Endodermal cell (in vitro differentiated cells): ENCODE measurements at regions not wholly inside any gene's neighbourhood (a gene's known extent, or its start where the extent isn't known, plus 50 kb on each side); places are given as distances from the start of the nearest gene placed in this dataset.

Experiments
- DNase-seq: peaks from one replicate; pipeline ENCODE4 v3.0.0-alpha.2; 2017
- H3K27ac ChIP-seq: 2 replicates; pipeline ENCODE4 v1.5.1; 2013; ENCODE audit warnings: mild to moderate bottlenecking, low read depth, low read length, moderate library complexity
- H3K27me3 ChIP-seq: 2 replicates; pipeline ENCODE4 v1.6.1; 2013; ENCODE audit warnings: mild to moderate bottlenecking, low read length, moderate library complexity; ENCODE audit not compliant: insufficient read depth, control insufficient read depth, poor library complexity, severe bottlenecking
- H3K36me3 ChIP-seq: 2 replicates; pipeline ENCODE4 v1.7.0; 2013; ENCODE audit warnings: mild to moderate bottlenecking, low read length, moderate library complexity; ENCODE audit not compliant: control insufficient read depth, insufficient read depth
- H3K4me1 ChIP-seq: one replicate; pipeline ENCODE4 v1.7.0; 2013; ENCODE audit warnings: low read length; ENCODE audit not compliant: control insufficient read depth, insufficient read depth
- H3K4me3 ChIP-seq: 2 replicates; pipeline ENCODE4 v1.5.1; 2013; ENCODE audit warnings: mild to moderate bottlenecking, low read length, moderate library complexity
- H3K9ac ChIP-seq: 2 replicates; pipeline ENCODE4 v1.6.1; 2013; ENCODE audit warnings: mild to moderate bottlenecking, low read length, moderate library complexity; ENCODE audit not compliant: poor library complexity, severe bottlenecking; ENCODE audit errors: extremely low read depth
- H3K9me3 ChIP-seq: 2 replicates; pipeline ENCODE4 v1.6.1; 2013; ENCODE audit warnings: mild to moderate bottlenecking, low read length, moderate library complexity; ENCODE audit not compliant: control insufficient read depth
- H3K27ac Mint-ChIP-seq: 2 replicates; pipeline ENCODE4 v1.8.0; 2020; ENCODE audit warnings: mixed read lengths
- H3K27me3 Mint-ChIP-seq: 2 replicates; pipeline ENCODE4 v1.8.0; 2021; ENCODE audit warnings: mild to moderate bottlenecking, mixed read lengths; ENCODE audit not compliant: insufficient read depth
- H3K36me3 Mint-ChIP-seq: 2 replicates; pipeline ENCODE4 v1.8.0; 2020; ENCODE audit warnings: low read depth, mixed read lengths
- H3K4me1 Mint-ChIP-seq: 2 replicates; pipeline ENCODE4 v1.8.0; 2020; ENCODE audit warnings: mixed read lengths
- H3K4me3 Mint-ChIP-seq: 2 replicates; pipeline ENCODE4 v1.8.0; 2020; ENCODE audit warnings: mild to moderate bottlenecking, moderate library complexity, mixed read lengths
- H3K9me3 Mint-ChIP-seq: 2 replicates; pipeline ENCODE4 v1.8.0; 2020; ENCODE audit warnings: mild to moderate bottlenecking, mixed read lengths
- WGBS, 2 experiments: methylation state at CpG; one replicate each; pipeline versions ENCODE4 v1.1.5 to v1.1.7; 2013; ENCODE audit warnings: missing lambda C conversion rate in 2 of 2, mixed read lengths in 1 of 2; ENCODE audit not compliant: insufficient coverage in 1 of 2, insufficient read length in 1 of 2; 5-methylcytosine and 5-hydroxymethylcytosine counted together
- TF ChIP-seq, protein P1 (sequence below): fragments of 200-600 bp; sonication (generic); conservative IDR thresholded peaks from 2 replicates; pipeline ENCODE4 v1.5.0; 2021; ENCODE audit warnings: antibody characterized with exemption, mild to moderate bottlenecking

GRCh38 chr6:91477688-91478087, 890.8 kb upstream of the MAP3K7 start:
- TF ChIP-seq, protein P1, sequence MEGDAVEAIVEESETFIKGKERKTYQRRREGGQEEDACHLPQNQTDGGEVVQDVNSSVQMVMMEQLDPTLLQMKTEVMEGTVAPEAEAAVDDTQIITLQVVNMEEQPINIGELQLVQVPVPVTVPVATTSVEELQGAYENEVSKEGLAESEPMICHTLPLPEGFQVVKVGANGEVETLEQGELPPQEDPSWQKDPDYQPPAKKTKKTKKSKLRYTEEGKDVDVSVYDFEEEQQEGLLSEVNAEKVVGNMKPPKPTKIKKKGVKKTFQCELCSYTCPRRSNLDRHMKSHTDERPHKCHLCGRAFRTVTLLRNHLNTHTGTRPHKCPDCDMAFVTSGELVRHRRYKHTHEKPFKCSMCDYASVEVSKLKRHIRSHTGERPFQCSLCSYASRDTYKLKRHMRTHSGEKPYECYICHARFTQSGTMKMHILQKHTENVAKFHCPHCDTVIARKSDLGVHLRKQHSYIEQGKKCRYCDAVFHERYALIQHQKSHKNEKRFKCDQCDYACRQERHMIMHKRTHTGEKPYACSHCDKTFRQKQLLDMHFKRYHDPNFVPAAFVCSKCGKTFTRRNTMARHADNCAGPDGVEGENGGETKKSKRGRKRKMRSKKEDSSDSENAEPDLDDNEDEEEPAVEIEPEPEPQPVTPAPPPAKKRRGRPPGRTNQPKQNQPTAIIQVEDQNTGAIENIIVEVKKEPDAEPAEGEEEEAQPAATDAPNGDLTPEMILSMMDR, result no peak
- H3K27me3 Mint-ChIP-seq, result no peaks in the 10 kb centered on the region
- H3K36me3 Mint-ChIP-seq, result no peaks in the 10 kb centered on the region

GRCh38 chr6:91476000-91476399, 889.1 kb upstream of the MAP3K7 start:
- TF ChIP-seq, protein P1, result no peak
- Histone ChIP-seq H3K9me3 (no peaks in the 10 kb centered on the region), H3K36me3 (no peaks in the 10 kb centered on the region), H3K4me1 (no peaks in the 10 kb centered on the region), H3K9ac (no peak overlapping the region), H3K4me3 (no peak overlapping the region), H3K27ac (no peak overlapping the region), H3K27me3 (no peaks in the 10 kb centered on the region)
- Mint-ChIP-seq H3K4me3 (no peak overlapping the region), H3K27ac (no peak overlapping the region), H3K27me3 (no peaks in the 10 kb centered on the region), H3K4me1 (no peaks in the 10 kb centered on the region), H3K9me3 (no peaks in the 10 kb centered on the region), H3K36me3 (no peaks in the 10 kb centered on the region)
- DNase-seq, result no peak
- 84 to 86% methylated on average over 2 of the region's 2 CpGs for whole genome bisulfite sequencing, 2 experiments

More at GRCh38 chr6:91477688-91478087, 890.8 kb upstream of the MAP3K7 start:
- no peak overlapping the region for H3K4me3 ChIP-seq
- no peak overlapping the region for H3K27ac Mint-ChIP-seq
- 95 to 98% methylated on average over 5 to 6 of the region's 6 CpGs for whole genome bisulfite sequencing, 2 experiments
- H3K36me3 ChIP-seq, result no peaks in the 10 kb centered on the region
- DNase-seq, result no peak
- no peak overlapping the region for H3K9ac ChIP-seq
- H3K9me3 Mint-ChIP-seq, result no peaks in the 10 kb centered on the region
- H3K4me1 ChIP-seq, result no peaks in the 10 kb centered on the region
- H3K27ac ChIP-seq, result no peak overlapping the region
- no peak overlapping the region for H3K4me3 Mint-ChIP-seq
- H3K4me1 Mint-ChIP-seq, result no peaks in the 10 kb centered on the region
- H3K9me3 ChIP-seq, result no peaks in the 10 kb centered on the region
- no peaks in the 10 kb centered on the region for H3K27me3 ChIP-seq

DNA sequence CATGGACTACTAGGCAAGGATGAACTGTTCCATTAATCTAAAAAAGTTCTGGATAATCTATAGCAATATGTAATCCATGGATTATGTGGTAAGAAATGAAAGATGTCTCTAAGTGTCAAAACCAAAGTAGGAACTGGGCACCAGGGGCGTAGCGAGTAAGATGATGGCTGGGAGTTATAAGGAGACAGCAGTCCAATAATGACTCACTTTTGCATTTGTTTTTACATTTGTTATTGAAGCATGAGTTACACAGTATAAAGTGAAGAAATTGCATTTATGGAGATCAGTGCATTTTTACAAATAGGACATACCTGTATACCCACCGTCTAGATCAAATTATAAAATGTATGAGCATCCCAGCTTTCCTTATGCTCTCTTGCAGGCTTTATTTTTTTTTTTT, 878.5 kb upstream of the MAP3K7 start:
- H3K36me3 Mint-ChIP-seq, result no peaks in the 10 kb centered on the region
- WGBS, 2 experiments, result 93% methylated on average over 3 of the region's 3 CpGs; no CpG with 5 or more reads in 1 of the 2 experiments

More for the DNA sequence above, 878.5 kb upstream of the MAP3K7 start:
- TF ChIP-seq, protein P1, result no peak
- peaks cover 2% of the 10 kb centered on the region for H3K27me3 Mint-ChIP-seq
- no peak overlapping the region for H3K4me3 Mint-ChIP-seq
- no peak overlapping the region for H3K27ac Mint-ChIP-seq
- no peak overlapping the region for H3K9ac ChIP-seq
- H3K9me3 ChIP-seq, result no peaks in the 10 kb centered on the region
- no peak overlapping the region for H3K27ac ChIP-seq
- no peak for DNase-seq
- no peaks in the 10 kb centered on the region for H3K9me3 Mint-ChIP-seq
- H3K27me3 ChIP-seq, result no peaks in the 10 kb centered on the region
- no peaks in the 10 kb centered on the region for H3K4me1 ChIP-seq
- no peaks in the 10 kb centered on the region for H3K36me3 ChIP-seq
- H3K4me1 Mint-ChIP-seq, result no peaks in the 10 kb centered on the region
- no peak overlapping the region for H3K4me3 ChIP-seq
